HG03103 (cell line): ENCODE measurements at regions not wholly inside any gene's neighbourhood (a gene's known extent, or its start where the extent isn't known, plus 50 kb on each side); places are given as distances from the start of the nearest gene placed in this dataset.
"Not testable (repeated sequence)": the region's sequence is repeated elsewhere in the genome, so short reads cannot be mapped to it uniquely, and the experiment has no call there.

ENCODE experiments used
- ATAC-seq: cut with Tn5 transposase; IDR thresholded peaks from one replicate; pipeline ENCODE4 v1.9.1; 2021; ENCODE audit warnings: low read depth; ENCODE audit not compliant: unreplicated experiment

DNA sequence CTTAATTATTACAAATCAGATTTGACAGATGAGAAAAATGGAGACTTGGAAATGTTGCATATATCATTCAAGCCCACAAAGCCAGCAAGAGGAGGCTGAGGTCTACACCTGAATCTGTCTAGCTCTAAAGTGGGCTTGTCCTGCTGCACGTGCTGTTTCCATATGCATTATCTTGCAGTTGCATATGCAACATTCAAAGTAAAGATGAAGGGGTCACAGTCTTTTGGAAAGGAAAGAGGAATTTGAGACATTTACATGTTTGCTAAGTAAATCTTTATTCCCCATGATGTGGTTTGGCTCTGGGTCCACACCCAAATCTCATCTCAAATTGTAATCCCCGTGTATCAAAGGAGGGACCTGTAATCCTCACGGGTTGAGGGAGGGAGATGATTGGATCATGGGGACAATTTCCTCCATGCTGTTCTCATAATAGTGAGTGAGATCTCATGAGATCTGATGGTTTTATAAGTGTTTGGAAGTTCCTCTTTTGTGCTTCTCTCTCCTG, 98.3 kb downstream of the BACH1 start:
- no peak for ATAC-seq

- no peak for ATAC-seq
These were observed 104.6 kb downstream of the BACH1 start for GRCh38 chr21:29403301-29403700.

DNA sequence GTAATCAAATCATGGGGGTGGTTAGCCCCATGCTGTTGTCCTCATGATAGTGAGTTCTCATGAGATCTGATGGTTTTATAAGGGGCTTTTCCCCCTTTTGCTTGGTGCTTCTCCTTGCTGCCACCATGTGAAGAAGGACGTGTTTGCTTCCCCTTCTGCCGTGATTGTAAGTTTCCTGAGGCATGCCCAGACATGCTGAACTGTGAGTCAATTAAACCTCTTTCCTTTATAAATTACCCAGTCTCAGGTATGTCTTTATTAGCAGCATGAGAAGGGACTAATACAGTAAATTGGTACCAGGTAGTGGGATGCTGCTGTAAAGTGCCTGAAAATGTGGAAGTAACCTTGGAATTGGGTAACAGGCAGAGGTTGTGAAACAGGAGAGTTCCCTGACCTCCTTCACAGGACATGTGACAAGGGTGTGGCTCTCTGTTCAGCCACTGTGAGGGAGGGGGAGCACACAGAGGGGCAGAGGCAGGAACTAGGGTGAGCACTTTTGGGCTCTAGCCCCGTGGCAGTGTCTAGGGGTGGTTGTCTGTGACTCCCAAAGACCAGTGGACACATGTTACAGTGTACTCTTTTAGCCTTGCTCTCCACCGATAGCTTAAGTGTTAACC, 105.3 kb downstream of the BACH1 start:
- ATAC-seq = no peak

DNA sequence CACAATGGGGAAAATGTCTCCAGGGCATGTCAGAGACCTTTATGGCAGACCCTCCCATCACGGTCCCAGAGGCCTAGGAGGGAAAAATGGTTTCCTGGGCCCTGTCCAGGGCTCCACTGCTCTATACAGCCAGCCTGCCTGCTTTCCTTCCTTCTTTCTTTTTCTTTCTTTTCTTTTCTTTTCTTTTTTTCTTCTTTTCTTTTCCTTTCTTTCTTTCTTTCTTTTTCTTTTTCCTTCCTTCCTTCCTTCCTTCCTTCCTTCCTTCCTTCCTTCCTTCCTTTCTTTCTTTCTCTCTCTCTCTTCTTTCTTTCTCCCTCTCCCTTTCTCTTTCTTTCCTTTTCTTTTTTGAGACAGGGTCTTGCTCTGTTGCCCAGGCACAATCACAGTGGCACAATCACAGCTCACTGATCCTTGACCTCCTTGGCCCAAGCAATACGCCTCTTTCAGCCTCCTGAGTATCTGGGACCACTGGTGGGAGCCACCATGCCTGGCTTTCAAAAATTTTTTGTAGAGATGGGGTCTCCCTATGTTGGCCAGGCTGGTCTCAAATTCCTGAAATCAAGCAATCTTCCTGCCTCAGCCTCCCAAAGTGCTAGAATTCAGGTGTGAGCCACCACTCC, 106.9 kb downstream of the BACH1 start:
- ATAC-seq = no peak

DNA sequence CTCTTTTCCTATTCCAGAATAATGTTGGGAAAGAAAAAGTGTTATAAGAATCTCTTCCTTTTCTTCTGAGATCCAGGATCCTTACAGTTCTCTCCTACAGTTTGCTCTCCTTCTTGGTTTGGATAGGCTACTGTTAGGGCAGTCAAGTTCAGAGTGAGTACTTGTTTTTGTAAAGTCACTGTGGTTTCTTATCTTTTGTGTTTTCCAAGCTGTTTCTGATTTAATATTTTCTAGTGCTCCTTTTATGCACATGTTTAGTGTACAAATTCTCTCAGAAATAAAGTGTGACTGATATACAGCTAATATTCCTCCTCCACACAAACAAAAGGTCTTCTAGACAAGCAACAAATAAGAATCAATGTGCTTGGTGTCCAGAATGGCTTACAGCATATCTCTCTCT, 107.7 kb downstream of the BACH1 start:
- ATAC-seq = no peak

- ATAC-seq = no peak
These were observed 108.8 kb downstream of the BACH1 start for GRCh38 chr21:29407571-29407970.

- ATAC-seq = no peak
These were observed 115.0 kb downstream of the BACH1 start for GRCh38 chr21:29413683-29414082.

DNA sequence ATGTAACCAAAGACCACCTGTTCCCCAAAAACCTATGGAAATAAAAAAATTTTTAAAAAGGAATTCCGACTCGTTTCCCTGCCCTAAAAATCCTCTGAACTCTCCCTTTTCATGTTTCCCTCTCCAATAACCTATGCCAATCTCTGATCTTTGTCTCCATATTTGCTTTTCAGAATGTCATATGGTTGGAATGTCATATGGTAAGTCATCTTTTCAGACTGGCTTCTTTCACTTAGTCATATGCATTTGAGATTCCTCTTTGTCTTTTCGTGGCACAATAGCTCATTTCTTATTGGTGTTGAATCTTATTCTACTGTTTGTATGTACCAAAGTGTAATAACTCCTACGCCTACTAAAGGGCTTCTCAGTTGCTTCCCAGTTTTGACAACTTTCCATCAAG, 117.5 kb downstream of the BACH1 start:
- no peak for ATAC-seq

GRCh38 chr21:29418813-29419212, 120.1 kb downstream of the BACH1 start:
- ATAC-seq = peak; percentile 95

- ATAC-seq = no peak
These were observed 120.7 kb downstream of the BACH1 start for GRCh38 chr21:29419422-29419821.

DNA sequence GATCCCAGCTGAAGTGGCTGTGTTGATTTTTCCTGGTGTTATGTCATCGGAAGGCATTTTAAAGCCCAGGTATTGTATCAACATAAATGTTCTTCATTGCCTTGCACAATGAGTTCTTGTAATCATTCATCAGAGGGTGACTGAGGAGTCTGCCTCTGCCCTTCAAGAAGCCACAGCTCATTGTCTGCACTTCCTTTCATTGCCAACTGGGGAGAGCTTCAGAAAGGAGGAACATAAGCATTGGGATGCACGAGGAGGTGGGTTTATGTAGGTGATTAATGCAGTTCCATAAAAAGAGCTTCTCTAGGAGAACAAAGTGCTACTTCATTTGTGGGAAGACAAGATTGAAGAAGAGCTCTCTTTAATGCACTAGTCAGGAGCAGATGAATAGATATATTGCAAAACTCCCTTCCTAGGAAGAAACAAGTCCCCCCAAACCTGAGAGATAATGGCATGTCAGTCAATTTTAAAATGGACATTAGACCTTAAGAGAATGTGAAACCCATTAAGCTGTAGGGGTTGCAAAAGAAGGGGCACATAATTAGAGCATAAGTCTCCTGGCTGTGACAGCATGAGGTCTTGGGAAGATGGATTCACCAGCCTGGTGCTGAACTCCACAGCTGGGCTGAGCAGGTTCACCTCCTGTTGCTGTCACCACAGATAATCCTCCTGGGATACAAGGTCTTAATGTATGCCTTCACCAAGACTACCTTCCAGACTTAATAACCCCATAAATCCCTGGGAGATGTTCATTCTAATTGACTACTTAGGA, 124.6 kb downstream of the BACH1 start:
- no peak for ATAC-seq

GRCh38 chr21:29424728-29425127, 126.0 kb downstream of the BACH1 start:
- ATAC-seq = no peak

DNA sequence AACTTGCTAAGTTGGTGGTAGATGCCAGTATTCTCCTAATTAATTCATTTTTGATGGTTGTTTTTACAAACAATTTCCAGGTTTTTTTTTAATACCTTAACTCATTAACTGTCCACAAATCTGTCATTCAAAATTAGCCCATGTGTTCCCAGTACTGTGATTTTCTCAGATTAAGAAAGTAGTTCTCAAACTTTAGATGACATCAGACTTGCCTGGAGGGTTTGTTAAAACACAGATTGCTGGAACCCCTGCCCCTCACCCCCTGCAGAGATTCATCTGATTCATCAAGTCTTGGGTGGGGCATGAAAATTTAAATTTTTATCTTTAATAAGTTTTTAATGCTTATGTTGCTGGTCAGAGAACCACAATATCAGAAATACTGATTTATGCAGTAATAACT, 130.5 kb downstream of the BACH1 start:
- ATAC-seq = no peak

DNA sequence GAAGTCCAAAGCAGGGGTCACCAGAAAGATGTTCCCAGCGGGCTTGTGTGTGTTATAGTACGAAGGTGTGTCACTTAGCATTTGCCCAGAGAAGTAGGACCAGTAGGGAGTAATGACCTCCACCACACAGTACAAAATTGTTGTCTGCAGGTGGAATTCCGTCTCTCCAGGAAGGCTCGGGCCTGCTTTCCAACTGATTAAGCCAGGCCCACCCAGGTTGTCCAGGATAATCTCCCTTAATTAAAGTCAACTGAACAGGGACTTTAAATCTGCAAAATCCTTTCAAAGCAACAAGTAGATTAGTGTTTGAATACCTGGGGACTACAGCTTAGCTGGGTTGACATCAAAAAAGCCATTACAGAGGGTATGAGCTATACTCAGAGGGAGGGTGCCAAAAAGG, 131.3 kb downstream of the BACH1 start:
- no peak for ATAC-seq

DNA sequence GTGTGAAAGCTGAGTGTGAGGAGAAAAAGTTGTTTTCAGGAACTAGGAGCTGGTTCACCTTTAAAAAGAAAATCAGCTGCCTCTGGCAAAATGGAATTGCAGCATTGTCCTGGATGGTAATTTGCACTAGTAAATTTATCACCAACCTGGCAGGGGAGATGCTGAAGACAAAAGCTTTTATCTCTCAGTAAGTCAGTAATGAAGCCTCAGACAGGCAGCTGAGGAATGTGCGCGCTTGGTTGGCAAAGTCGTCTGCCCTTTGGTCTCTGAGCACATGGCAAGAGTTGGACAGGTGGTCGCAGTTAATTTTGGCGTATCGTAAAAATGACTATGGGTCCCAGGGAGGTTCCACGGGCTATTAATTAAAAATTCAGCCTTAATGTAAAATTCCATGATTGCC, 131.9 kb downstream of the BACH1 start:
- ATAC-seq = no peak

DNA sequence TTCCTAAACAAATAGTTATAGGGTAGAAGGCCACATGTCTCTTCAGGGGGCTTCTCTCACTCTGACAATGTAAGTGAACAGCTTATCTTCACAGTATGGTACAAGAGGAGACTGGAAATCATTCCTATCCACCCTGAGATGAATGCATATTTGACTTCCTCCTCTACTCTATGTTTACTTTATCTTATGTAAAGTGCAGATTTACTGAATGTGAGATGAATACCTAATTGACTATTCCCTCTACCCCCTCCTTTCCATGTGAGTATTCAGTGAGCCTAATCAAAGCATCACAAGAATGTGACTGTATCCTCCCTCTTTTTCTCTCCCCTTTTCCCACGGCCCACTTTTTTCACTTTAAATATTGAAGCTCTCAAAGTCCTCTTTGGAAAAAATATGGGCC, 132.5 kb downstream of the BACH1 start:
- ATAC-seq = no peak

- ATAC-seq = no peak
These were observed 133.0 kb downstream of the BACH1 start for GRCh38 chr21:29431680-29432079.

- ATAC-seq = no peak
These were observed 134.8 kb downstream of the BACH1 start for GRCh38 chr21:29433366-29434059.

DNA sequence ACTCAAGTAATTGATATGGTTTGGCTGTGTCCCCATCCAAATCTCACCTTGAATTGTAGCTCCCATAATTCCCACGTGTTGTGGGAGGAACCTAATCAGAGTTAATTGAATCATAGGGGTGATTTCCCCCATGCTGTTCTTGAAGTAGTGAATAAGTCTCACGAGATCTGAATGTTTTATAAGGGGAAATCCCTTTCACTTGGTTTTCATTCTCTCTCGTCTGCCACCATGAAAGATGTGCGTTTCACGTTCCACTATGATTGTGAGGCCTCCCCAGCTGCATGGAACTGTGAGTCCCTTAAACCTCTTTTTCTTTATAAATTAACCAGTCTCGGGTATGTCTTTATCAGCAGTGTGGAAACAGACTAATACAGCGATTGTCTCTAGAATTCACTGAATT, 135.4 kb downstream of the BACH1 start:
- no peak for ATAC-seq

DNA sequence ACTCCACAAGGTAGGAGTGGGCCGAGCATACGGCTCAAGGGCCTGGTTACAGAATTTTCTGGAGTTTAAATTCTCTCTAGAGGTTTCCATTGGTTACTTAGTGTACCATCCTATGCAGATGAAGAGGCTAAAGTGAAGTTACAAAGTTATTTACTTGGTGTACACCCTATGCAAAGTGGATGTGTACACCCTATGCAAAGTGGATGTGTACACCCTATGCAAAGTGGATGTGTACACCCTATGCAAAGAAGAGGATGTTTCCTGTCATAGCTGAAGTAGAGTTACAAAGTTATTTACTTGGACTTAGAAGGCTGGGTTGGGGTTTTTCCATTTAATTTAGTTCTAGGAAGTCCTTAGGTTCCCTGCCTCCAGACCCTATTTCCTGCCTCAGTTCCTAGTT, 136.3 kb downstream of the BACH1 start:
- not testable (repeated sequence) for ATAC-seq

DNA sequence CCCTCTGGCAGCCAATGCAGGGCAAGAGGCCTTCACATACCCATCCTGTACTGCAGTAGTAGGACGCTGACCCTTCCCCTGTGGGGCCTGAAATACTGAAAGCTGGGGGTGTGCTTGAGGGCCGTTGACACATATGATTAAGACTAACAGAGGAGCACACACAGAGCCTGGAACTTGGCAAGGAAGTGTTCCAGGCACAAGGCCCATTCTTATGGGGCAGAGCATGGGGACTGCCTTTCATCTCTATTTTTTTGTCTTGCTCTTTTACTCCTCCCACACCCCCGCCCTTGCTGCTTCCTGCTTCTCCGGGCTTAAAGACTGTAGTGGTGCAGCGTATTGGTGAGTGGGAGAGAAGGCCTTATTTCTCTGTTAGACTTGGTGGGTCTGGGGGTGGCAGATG, 137.4 kb downstream of the BACH1 start:
- no peak for ATAC-seq
